Esophagus muscularis mucosa (tissue), 4 donors: ENCODE measurements at regions not wholly inside any gene's neighbourhood (a gene's known extent, or its start where the extent isn't known, plus 50 kb on each side); places are given as distances from the start of the nearest gene placed in this dataset.
A peak's percentile ranks its signal among the peaks of the same experiment; 100 is the strongest.
"Not testable (repeated sequence)": the region's sequence is repeated elsewhere in the genome, so short reads cannot be mapped to it uniquely, and the experiment has no call there.

Source experiments
- DNase-seq: peaks from one replicate; pipeline ENCODE4 v3.0.0-alpha.2; 2017; ENCODE audit errors: extremely low spot score
- H3K27ac ChIP-seq, 4 donors: fragments of 200-600 bp; sonication (generic); replicated peaks in 1 of 4; 1 replicate in 3 of 4; 2 replicates in 1 of 4; pipeline ENCODE4 v1.5.1; 2016 to 2019; ENCODE audit warnings: mild to moderate bottlenecking in 1 of 4
- H3K27me3 ChIP-seq, 4 donors: fragments of 200-600 bp; sonication (generic); one replicate each; pipeline versions ENCODE4 v1.5.1 to v1.6.0; 2016 to 2019
- H3K36me3 ChIP-seq, 4 donors: fragments of 200-600 bp; sonication (generic); one replicate each; pipeline ENCODE4 v1.5.1; 2016 to 2019
- H3K4me1 ChIP-seq, 4 donors: fragments of 200-600 bp; sonication (generic); one replicate each; pipeline ENCODE4 v1.5.1; 2016 to 2019
- H3K4me3 ChIP-seq, 4 donors: fragments of 200-600 bp; sonication (generic); 1 replicate in 2 of 4; 2 replicates in 2 of 4; pipeline ENCODE4 v1.5.1; 2016 to 2019; ENCODE audit warnings: mild to moderate bottlenecking in 4 of 4, moderate library complexity in 1 of 4
- H3K9me3 ChIP-seq, 4 donors: fragments of 200-600 bp; sonication (generic); 1 replicate in 3 of 4; 2 replicates in 1 of 4; pipeline ENCODE4 v1.5.1; 2016 to 2019
- CTCF ChIP-seq, 3 experiments: fragments of 200-600 bp in 2 of 3; fragments of 450-650 bp in 1 of 3; sonication (generic) in 2 of 3; IDR thresholded peaks; one replicate each; pipeline ENCODE4 v1.5.1; 2017 to 2019; ENCODE audit warnings: antibody characterized with exemption in 3 of 3, mild to moderate bottlenecking in 2 of 3, moderate library complexity in 1 of 3
- WGBS: methylation state at CpG from one replicate; pipeline ENCODE4 v1.1.5; 2018; 5-methylcytosine and 5-hydroxymethylcytosine counted together
- intact Hi-C: fragments of 100-400 bp; cut with DNase I; formaldehyde crosslinking; loops from one replicate; pipeline ENCODE4 v1.15.1; 2023

GRCh38 chr18:14460364-14460763 is 83.0 kb downstream of the POTEC start:
- H3K36me3 ChIP-seq, H3K27me3 ChIP-seq, H3K4me3 ChIP-seq, H3K27ac ChIP-seq, intact Hi-C loops, H3K9me3 ChIP-seq: not testable (repeated sequence)
- WGBS = no CpG with 5 or more reads among the region's 17 CpGs
- peak; percentile 29 for DNase-seq
- peaks cover 0 to 11% (median 7%) of the 10 kb centered on the region in 4 donors for H3K4me1 ChIP-seq

- no CpG with 5 or more reads among the region's 23 CpGs for whole genome bisulfite sequencing
- H3K27me3 ChIP-seq, H3K36me3 ChIP-seq, intact Hi-C loops, DNase-seq, H3K27ac ChIP-seq, H3K9me3 ChIP-seq, H3K4me3 ChIP-seq: not testable (repeated sequence)
- H3K4me1 ChIP-seq = peaks cover 0 to 11% (median 7%) of the 10 kb centered on the region in 4 donors
Measured at GRCh38 chr18:14459826-14460225, 83.6 kb downstream of the POTEC start.

GRCh38 chr18:14458009-14458945 is 85.1 kb downstream of the POTEC start:
- H3K36me3 ChIP-seq, intact Hi-C loops, H3K9me3 ChIP-seq, H3K27me3 ChIP-seq, H3K27ac ChIP-seq: not testable (repeated sequence)
- Histone ChIP-seq H3K4me3 (peak overlapping the region in 3 of 4 donors; percentile 45 to 49 (median 47)), H3K4me1 (peaks cover 0 to 11% (median 7%) of the 10 kb centered on the region in 4 donors)
- TF ChIP-seq CTCF (IDR thresholded peaks at IDR 0.05) = peak; percentile 49 to 71 (median 60)
- peak; percentile 39 for DNase-seq
- no CpG with 5 or more reads among the region's 62 CpGs for WGBS

GRCh38 chr18:14450637-14451009 is 92.8 kb downstream of the POTEC start:
- WGBS = under 1% methylated on average over 20 of the region's 46 CpGs
- DNase-seq, intact Hi-C loops, H3K36me3 ChIP-seq, H3K27me3 ChIP-seq, H3K9me3 ChIP-seq, H3K4me1 ChIP-seq: not testable (repeated sequence)
- H3K27ac ChIP-seq = peak overlapping the region in 3 of 4 donors; percentile 59 to 84 (median 77)
- H3K4me3 ChIP-seq = peak overlapping the region; percentile 53 to 60 (median 59)

GRCh38 chr18:14449995-14450636 is 93.3 kb downstream of the POTEC start:
- peak overlapping the region; percentile 53 to 60 (median 59) for H3K4me3 ChIP-seq
- H3K27me3 ChIP-seq, intact Hi-C loops, H3K4me1 ChIP-seq, H3K9me3 ChIP-seq, H3K36me3 ChIP-seq, DNase-seq: not testable (repeated sequence)
- H3K27ac ChIP-seq = peak overlapping the region in 3 of 4 donors; percentile 59 to 84 (median 77)
- WGBS = no CpG with 5 or more reads among the region's 60 CpGs
- TF ChIP-seq CTCF (IDR thresholded peaks at IDR 0.05) = peak; percentile 5 to 15 (median 11)

- H3K4me3 ChIP-seq, intact Hi-C loops, DNase-seq, H3K4me1 ChIP-seq, H3K27ac ChIP-seq, H3K9me3 ChIP-seq, H3K27me3 ChIP-seq, H3K36me3 ChIP-seq: not testable (repeated sequence)
- WGBS = 100% methylated on average over 4 of the region's 12 CpGs
Measured at GRCh38 chr18:14449062-14449461, 94.3 kb downstream of the POTEC start.

GRCh38 chr18:14447715-14448114 is 95.7 kb downstream of the POTEC start:
- intact Hi-C loops, H3K9me3 ChIP-seq, H3K27me3 ChIP-seq, H3K36me3 ChIP-seq, H3K27ac ChIP-seq, H3K4me3 ChIP-seq, H3K4me1 ChIP-seq, DNase-seq: not testable (repeated sequence)
- WGBS = 83% methylated on average over 2 of the region's 4 CpGs

GRCh38 chr18:14435460-14435859 is 107.9 kb downstream of the POTEC start:
- H3K36me3 ChIP-seq, H3K27me3 ChIP-seq, H3K4me1 ChIP-seq, H3K9me3 ChIP-seq, H3K27ac ChIP-seq, H3K4me3 ChIP-seq, intact Hi-C loops, DNase-seq: not testable (repeated sequence)
- 67% methylated on average over 2 of the region's 4 CpGs for WGBS

GRCh38 chr18:14432371-14432770 is 111.0 kb downstream of the POTEC start:
- H3K27me3 ChIP-seq, H3K4me3 ChIP-seq, H3K36me3 ChIP-seq, H3K9me3 ChIP-seq, DNase-seq, intact Hi-C loops, H3K4me1 ChIP-seq, H3K27ac ChIP-seq: not testable (repeated sequence)
- 89% methylated on average over 10 of the region's 10 CpGs for WGBS

GRCh38 chr18:14431031-14431521 is 112.3 kb downstream of the POTEC start:
- peak overlapping the region; percentile 23 to 76 (median 67) for H3K27ac ChIP-seq
- DNase-seq, H3K4me1 ChIP-seq, H3K36me3 ChIP-seq, H3K27me3 ChIP-seq, H3K9me3 ChIP-seq, intact Hi-C loops: not testable (repeated sequence)
- peak overlapping the region; percentile 59 to 64 (median 61) for H3K4me3 ChIP-seq
- under 1% methylated on average over 20 of the region's 46 CpGs for WGBS
